GM19240 (cell line): ENCODE measurements at regions not wholly inside any gene's neighbourhood (a gene's known extent, or its start where the extent isn't known, plus 50 kb on each side); places are given as distances from the start of the nearest gene placed in this dataset.
"Not testable (repeated sequence)": the region's sequence is repeated elsewhere in the genome, so short reads cannot be mapped to it uniquely, and the experiment has no call there.

Experiments used
- DNase-seq: peaks from one replicate; pipeline ENCODE4 v3.0.0; 2011; ENCODE audit warnings: low spot score; ENCODE audit not compliant: insufficient read length

- not testable (repeated sequence) for DNase-seq
Measured at GRCh38 chr7:55743454-55743717, 119.2 kb downstream of the SEPTIN14 start.

DNA sequence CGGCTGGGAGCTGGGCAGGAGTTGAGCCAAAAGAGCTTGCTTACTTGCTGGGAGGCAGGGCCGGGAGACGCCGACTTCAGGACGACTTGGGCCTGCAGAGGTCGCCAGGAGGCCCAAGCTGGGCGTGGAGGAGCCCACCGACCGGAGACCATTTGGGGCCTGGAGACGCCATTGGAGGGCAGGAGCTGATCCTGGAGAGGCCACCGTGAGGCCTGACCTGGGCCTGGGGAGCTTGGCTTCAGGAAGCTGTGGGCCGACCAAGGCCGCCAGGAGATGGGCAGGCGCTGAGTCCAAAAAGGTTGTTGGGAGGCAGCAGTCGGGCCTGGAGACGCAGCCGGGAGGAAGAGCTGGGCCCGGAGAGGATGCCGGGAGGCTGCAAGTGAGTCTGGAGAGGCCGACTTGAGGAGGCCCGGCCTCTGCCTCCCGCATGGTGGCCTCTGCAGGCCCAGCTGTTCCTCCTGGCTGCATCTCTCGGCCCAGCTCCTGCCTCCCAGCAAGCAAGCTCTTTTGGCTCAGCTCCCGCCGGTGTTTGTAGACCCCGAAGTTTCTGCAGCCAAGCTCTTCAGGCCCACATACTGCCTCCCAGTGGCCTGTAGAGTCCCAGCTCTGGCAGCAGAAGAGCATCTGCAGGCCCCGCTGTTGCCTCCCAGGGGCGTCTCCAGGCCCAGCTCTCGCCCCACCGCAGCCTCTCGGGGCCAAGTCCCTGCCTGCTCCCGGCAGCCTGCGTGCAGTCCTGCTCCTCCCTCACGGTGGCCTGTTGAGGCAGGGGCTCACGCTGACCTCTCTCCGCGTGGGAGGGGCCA is 119.7 kb downstream of the SEPTIN14 start:
- DNase-seq, result not testable (repeated sequence)

DNA sequence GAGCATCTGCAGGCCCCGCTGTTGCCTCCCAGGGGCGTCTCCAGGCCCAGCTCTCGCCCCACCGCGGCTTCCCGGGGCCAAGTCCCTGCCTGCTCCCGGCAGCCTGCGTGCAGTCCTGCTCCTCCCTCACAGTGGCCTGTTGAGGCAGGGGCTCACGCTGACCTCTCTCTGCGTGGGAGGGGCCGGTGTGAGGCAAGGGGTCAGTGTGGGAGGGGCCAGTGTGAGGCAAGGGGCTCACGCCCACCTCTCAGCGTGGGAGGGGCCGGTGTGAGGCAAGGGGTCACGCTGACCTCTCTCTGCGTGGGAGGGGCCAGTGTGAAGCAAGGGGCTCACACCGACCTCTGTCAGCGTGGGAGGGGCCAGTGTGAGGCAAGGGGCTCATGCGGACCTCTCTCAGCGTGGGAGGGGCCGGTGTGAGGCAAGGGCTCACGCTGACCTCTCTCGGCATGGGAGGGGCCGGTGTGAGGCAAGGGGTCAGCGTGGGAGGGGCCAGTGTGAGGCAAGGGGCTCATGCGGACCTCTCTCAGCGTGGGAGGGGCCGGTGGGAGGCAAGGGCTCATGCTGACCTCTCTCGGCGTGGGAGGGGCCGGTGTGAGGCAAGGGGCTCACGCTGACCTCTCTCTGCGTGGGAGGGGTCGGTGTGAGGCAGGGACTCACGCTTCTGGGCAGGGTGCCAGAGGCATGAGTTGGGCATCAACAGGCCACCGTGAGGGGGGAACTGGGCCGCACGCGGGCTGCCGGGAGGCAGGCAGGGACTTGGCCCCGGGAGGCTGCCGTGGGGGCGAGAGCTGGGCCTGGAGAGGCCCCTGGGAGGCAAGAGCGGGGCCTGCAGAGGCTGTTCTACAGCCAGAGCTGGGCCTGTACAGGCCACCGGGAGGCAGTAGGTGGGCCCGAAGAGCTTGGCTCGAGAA is 120.6 kb downstream of the SEPTIN14 start:
- not testable (repeated sequence) for DNase-seq

DNA sequence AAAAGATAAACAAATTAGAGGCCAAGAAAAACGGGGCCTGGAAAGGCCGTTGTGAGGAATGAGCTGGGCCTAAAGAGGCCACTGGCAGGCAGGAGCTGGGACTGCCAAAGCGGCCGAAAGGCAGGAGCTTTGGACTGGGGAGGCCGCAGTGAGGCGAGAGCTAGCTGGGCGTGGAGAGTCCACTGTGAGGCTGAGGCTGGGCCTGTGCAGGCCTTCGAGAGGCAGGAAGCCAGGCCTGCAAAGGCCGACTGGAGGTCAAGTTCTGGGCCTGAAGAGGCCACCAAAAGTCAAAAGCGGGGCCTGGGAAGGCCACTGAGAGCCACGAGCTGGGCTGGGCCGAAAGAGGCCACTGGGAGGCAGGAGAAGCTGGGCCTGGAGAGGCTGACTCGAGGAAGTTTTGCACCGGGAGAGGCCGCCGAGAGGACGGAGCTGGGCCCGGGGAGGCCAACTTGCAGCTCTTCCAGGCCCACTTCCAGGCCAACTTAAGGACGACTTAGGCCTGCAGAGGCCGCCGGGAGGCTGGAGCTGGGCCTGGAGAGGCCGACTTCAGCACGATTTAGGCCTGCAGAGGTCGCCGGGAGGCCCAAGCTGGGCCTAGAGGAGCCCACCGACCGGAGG is 121.8 kb downstream of the SEPTIN14 start:
- DNase-seq, result not testable (repeated sequence)

DNA sequence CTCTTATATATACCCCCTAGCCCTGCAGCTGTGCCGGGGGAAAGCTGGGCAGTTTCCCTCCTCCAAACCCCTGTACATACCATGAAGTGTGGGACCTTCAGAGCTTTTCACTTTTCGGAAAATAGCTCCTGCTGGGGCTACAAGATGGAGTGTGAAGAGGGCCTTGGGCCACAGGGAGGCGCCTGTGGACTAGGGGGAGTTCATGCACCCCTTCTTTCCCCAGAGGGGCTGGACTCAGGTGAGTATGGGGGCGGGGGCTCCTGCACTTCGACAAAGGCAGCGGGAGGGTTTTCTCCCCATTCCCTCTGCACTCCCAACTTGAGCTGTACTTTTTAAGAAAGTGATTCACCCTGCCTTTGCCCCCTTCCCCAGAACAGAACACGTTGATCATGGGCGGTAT is 122.5 kb downstream of the SEPTIN14 start:
- DNase-seq, result not testable (repeated sequence)

DNA sequence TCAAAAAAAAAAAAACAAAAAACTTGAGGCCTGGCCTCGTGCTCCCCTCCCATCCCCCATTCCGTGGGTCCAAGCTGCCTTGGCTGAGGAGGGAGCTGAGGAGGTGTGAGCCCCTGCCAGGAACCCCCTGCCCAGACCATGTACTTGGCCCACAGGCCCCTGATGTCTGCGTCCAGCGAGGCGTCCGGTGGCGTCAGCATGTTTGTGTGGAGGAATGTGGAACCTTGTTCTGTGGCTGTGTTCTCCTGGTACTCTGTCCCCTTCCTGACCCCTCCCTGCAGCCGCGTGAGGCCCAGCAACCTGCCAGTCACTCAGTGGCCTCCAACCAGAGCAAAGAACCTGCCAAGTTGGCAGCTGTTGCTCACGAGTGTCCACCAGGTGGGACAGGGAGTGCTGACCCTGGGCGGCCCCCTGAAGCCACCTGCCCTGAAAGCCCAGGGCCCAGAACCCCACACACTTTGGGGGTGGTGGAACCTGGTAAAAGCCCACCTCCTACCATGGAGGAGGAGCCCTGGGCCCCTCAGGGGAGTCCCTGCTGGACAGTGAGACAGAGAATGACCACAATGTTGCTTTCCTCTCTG is 125.8 kb downstream of the SEPTIN14 start:
- DNase-seq, result not testable (repeated sequence)

DNA sequence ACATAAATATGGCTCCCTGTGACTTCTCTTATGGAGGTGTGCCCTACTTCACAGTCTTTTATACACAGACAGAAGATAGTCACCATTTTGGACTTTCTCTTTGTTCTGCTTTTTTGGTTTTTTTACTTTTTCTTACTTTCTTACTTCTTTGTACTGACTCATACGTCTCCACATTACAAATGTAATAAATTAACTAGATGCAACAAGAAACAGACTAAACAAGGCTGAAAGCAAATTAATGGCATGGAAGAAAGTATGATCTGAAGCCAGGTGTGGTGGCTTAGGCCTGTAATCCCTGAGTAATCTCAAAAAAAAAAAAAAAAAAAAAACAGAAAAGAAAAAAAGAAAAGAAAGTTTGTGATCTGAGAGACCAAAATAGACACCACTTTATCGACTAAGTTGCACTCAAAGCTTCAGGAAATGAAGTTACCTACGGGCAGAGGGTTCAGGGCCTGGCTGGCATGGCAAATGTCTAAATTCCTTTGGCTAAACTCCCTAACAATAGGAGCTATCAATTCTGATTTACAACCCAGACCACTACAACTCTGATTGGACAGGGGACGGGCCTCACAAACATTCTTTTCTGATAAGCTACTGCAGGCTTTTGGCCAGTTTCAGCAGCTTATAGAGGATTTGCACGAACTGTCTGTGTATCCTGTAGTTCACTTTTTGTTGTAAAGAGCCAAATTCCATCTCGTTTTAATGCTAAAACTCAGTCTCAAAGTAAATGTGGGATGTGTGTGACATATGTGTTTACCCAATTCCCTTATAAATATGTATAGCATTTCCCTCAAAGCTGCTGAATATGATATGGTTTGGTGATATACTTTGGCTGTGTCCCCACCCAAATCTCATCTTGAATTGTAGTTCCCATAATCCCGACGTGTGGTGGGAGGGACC is 129.1 kb downstream of the SEPTIN14 start:
- DNase-seq, result no peak

GRCh38 chr7:55731931-55732330 is 130.6 kb downstream of the SEPTIN14 start:
- no peak for DNase-seq

GRCh38 chr7:55730197-55730596 is 132.4 kb downstream of the SEPTIN14 start:
- DNase-seq, result no peak

DNA sequence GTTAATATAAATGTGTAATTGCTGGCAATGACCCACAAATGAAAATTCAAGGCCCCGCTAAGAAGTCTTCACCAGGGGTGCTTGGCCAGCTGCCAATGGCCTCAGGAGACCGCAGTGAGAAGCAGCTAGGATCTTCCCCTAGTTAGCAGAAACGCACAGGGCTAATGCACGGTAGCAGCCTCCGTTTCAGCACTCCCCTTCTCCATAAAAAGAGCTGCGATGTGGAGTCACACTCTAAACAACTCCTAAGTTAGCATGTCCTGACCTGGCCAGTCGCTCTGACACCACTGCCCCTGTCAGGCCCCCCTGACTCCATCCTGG is 139.0 kb downstream of the SEPTIN14 start:
- DNase-seq, result no peak

GRCh38 chr7:55722874-55723620 is 139.5 kb downstream of the SEPTIN14 start:
- DNase-seq, result not testable (repeated sequence)

GRCh38 chr7:55721004-55721403 is 141.5 kb downstream of the SEPTIN14 start:
- DNase-seq, result not testable (repeated sequence)

- DNase-seq, result not testable (repeated sequence)
Measured at GRCh38 chr7:55715247-55715867, 143.1 kb upstream of the VOPP1 start.

GRCh38 chr7:55714370-55714769 is 142.1 kb upstream of the VOPP1 start:
- DNase-seq, result not testable (repeated sequence)

DNA sequence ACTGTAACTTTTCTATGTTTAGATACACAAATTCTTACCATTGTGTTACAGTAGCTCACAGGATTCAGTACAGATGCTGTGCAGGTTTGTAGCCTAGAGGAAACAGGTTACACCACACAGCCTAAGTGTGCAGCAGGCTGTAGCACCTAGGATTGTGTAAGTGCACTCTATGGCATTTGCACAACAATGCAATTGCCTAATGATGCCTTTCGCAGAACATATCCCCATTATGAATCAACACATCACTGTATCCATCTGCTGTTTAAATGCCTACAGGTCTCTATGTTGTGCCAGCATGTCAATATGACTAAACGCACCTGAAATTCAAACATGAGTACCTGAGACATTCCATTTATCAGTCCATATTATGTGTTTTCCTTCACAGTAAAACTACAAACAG is 138.0 kb upstream of the VOPP1 start:
- DNase-seq, result not testable (repeated sequence)

DNA sequence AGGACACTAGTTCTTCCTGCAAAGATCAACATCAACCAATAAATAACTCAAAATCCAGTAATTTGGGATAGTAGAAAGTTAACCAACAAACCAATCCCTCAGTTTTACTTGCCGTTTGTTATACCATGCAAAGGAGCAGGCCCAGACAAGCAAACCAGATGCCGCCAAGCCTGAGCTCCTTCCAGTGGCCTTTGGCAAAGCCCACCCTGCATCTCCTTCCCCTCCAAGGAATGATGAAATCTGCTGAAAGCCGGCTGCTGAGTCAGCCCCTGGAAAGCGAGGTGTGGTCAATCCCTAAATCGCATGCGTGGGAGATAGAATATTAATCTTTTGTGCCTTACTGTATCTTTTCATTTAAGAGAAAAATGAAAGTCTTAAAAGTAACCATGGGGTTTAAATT is 135.7 kb upstream of the VOPP1 start:
- DNase-seq, result not testable (repeated sequence)

DNA sequence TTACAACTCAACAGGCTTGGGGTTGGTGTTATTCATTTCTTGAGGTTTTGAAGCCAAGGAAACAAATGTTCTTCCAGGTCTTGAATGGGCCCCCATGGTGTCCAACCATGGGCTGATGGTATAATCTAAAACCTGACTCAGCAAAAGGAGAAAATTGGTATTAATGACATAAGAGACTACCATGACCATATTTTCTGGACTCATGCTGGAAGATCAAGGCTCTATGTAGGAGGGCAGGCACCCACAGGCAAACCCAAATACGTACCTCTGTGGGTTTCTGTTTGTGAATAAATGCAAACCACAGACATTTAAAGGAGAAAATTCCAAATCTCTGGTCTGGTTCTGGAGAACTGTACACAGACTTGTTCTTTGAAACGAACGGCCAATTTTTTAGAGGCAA is 135.1 kb upstream of the VOPP1 start:
- not testable (repeated sequence) for DNase-seq

GRCh38 chr7:55706451-55707195 is 134.3 kb upstream of the VOPP1 start:
- not testable (repeated sequence) for DNase-seq
